Spleen (tissue), 11 donors: ENCODE measurements at regions not wholly inside any gene's neighbourhood (a gene's known extent, or its start where the extent isn't known, plus 50 kb on each side); places are given as distances from the start of the nearest gene placed in this dataset.

Source experiments
- DNase-seq: peaks from one replicate; pipeline ENCODE4 v3.0.0-alpha.2; 2020
- H3K27ac ChIP-seq, 8 donors: fragments of 200-600 bp; sonication (generic) in 7 of 8; 1 replicate in 4 of 8; 2 replicates in 4 of 8; pipeline versions ENCODE4 v1.5.0 to v1.8.0; 2016 to 2021; ENCODE audit warnings: inconsistent platforms in 4 of 8, mild to moderate bottlenecking in 4 of 8, moderate library complexity in 1 of 8
- H3K27me3 ChIP-seq, 7 donors: fragments of 200-600 bp; sonication (generic) in 6 of 7; replicated peaks in 1 of 7; 1 replicate in 4 of 7; 2 replicates in 3 of 7; pipeline versions ENCODE4 v1.5.0 to v1.8.0; 2016 to 2021; ENCODE audit warnings: inconsistent platforms in 3 of 7, mild to moderate bottlenecking in 1 of 7
- H3K36me3 ChIP-seq, 6 donors: fragments of 200-600 bp; sonication (generic) in 5 of 6; 1 replicate in 4 of 6; 2 replicates in 2 of 6; pipeline versions ENCODE4 v1.5.0 to v1.8.0; 2016 to 2021; ENCODE audit warnings: inconsistent platforms in 2 of 6
- H3K4me1 ChIP-seq, 6 donors: fragments of 200-600 bp; sonication (generic) in 5 of 6; 1 replicate in 3 of 6; 2 replicates in 3 of 6; pipeline versions ENCODE4 v1.5.0 to v1.8.0; 2016 to 2021; ENCODE audit warnings: inconsistent platforms in 3 of 6
- H3K4me3 ChIP-seq, 8 donors: fragments of 200-600 bp; sonication (generic) in 7 of 8; 1 replicate in 4 of 8; 2 replicates in 4 of 8; pipeline versions ENCODE4 v1.5.0 to v1.8.0; 2016 to 2021; ENCODE audit warnings: inconsistent platforms in 4 of 8, mild to moderate bottlenecking in 4 of 8, moderate library complexity in 2 of 8
- H3K9me3 ChIP-seq, 8 donors: fragments of 200-600 bp; sonication (generic) in 7 of 8; 1 replicate in 4 of 8; 2 replicates in 4 of 8; pipeline versions ENCODE4 v1.5.0 to v1.8.0; 2016 to 2021; ENCODE audit warnings: inconsistent platforms in 4 of 8
- POLR2A ChIP-seq, 3 donors: fragments of 450-650 bp; IDR thresholded peaks; one replicate each; pipeline ENCODE4 v1.5.1; 2017; ENCODE audit warnings: antibody characterized with exemption in 3 of 3, mild to moderate bottlenecking in 1 of 3
- POLR2AphosphoS5 ChIP-seq, 3 donors: sonication (generic); formaldehyde crosslinking; IDR thresholded peaks; one replicate each; pipeline ENCODE4 v1.5.1; 2017; ENCODE audit warnings: antibody characterized with exemption in 3 of 3
- WGBS, 5 donors: extraction: QIAGEN DNeasy Blood & Tissue Kit in 3 of 5; methylation state at CpG; one replicate each; pipeline versions ENCODE4 v1.1.5 to v1.1.7; 2013 to 2018; 5-methylcytosine and 5-hydroxymethylcytosine counted together
- intact Hi-C: fragments of 100-400 bp; cut with DNase I; formaldehyde crosslinking; loops from one replicate; pipeline ENCODE4 v1.15.0; 2023; ENCODE audit warnings: low total_unique reads
- TF ChIP-seq, protein P1 (sequence below), 11 experiments: fragments of 200-600 bp in 7 of 11; fragments of 450-650 bp in 4 of 11; sonication (generic) in 4 of 11; IDR thresholded peaks in 8 of 11; conservative IDR thresholded peaks in 3 of 11; 1 replicate in 7 of 11; 2 replicates in 4 of 11; pipeline versions ENCODE4 v1.4.0 to v1.8.0; 2016 to 2021; ENCODE audit warnings: antibody characterized with exemption in 11 of 11, inconsistent platforms in 4 of 11, mild to moderate bottlenecking in 1 of 11
- donor health status: healthy with polysubstance abuse.
- donor health status: DM: no; HTN: no; CAD: no; lungs with moderate emphysema.
- donor health status: DM: no; HTN: no; CAD: no.
- donor health status: Bipolar disorder and iron deficiency.
- donor health status: healthy.
- donor health status: DM: no; HTN: no; CAD: no.
- donor health status: DM: yes; HTN: yes; CAD: no.

DNA sequence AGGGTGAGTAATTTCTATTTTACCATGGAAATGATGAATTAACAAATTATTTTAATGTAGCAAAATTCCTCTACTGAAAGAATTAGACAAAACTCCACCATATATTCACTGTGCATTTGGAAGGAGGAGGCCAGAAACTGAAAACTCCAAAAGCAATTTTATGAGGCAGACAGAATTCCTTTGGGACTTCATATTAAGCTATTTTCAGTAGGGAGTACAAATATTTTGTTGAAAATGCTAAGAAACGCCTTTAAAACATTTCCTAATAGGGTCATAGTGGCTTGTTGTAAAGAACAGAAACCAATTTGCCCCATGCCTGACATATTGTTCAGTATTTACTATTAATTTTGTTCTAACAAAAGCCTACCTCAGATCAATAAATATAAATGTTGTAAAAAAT is 117.8 kb downstream of the TES start:
- TF ChIP-seq POLR2AphosphoS5 (IDR thresholded peaks at IDR 0.05) (no peak), POLR2A (IDR thresholded peaks at IDR 0.05) (no peak)
- TF ChIP-seq, protein P1, sequence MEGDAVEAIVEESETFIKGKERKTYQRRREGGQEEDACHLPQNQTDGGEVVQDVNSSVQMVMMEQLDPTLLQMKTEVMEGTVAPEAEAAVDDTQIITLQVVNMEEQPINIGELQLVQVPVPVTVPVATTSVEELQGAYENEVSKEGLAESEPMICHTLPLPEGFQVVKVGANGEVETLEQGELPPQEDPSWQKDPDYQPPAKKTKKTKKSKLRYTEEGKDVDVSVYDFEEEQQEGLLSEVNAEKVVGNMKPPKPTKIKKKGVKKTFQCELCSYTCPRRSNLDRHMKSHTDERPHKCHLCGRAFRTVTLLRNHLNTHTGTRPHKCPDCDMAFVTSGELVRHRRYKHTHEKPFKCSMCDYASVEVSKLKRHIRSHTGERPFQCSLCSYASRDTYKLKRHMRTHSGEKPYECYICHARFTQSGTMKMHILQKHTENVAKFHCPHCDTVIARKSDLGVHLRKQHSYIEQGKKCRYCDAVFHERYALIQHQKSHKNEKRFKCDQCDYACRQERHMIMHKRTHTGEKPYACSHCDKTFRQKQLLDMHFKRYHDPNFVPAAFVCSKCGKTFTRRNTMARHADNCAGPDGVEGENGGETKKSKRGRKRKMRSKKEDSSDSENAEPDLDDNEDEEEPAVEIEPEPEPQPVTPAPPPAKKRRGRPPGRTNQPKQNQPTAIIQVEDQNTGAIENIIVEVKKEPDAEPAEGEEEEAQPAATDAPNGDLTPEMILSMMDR (IDR thresholded peaks at IDR 0.05 in 8 of 11, conservative IDR thresholded peaks at IDR 0.05 in 3 of 11): no peak
- no peaks in the 10 kb centered on the region for H3K27me3 ChIP-seq
- WGBS, 5 donors: 52 to 80% (median 66%) methylated on average over 1 of the region's 1 CpG
- intact Hi-C loops: no loop called here
- H3K4me3 ChIP-seq: no peak overlapping the region
- no peaks in the 10 kb centered on the region for H3K9me3 ChIP-seq
- DNase-seq: no peak
- no peaks in the 10 kb centered on the region for H3K36me3 ChIP-seq
- H3K4me1 ChIP-seq: no peaks in the 10 kb centered on the region
- H3K27ac ChIP-seq: peak overlapping the region in 1 of 8 donors; percentile 12

DNA sequence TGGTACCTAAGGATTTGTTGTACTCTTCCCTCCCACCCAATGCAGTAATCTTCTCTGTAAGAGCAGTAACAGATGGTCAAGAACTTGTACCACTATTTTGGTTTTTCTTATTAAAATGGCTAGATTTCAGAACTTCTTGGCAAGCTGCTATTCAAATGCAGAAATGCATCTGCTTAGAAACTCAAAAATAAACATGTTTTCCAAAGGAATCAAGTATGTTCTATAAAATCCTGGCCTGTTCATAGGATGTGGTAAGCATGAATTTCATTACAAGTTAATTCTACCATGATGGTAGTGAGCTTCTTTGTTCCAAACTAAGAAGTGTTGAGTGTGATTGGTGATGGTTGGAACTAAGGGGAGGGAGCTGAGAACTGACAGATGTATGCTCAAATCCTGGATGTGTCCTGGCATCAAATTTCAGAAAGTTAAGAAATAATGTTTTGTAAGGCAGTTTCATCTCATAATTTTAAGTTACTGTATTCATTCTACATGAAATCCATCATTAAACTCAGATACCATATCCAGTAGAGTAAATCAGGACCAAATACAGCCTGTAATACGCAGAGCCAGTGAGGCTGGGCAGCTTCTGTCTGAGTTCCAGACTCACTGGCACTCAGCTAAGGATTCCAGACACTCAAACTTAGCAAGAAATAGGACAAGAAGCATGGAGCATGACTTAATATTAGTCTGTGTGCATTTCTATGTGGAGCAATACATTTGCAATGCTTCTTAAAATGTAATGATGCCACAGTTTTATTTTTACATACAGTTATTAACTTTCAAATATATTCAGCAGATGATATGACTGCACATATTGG is 119.6 kb downstream of the TES start:
- no peak for TF ChIP-seq POLR2A (IDR thresholded peaks at IDR 0.05)
- TF ChIP-seq, protein P1 (IDR thresholded peaks at IDR 0.05 in 8 of 11, conservative IDR thresholded peaks at IDR 0.05 in 3 of 11): no peak
- no peak for TF ChIP-seq POLR2AphosphoS5 (IDR thresholded peaks at IDR 0.05)
- Histone ChIP-seq H3K36me3 (no peaks in the 10 kb centered on the region), H3K27me3 (no peaks in the 10 kb centered on the region), H3K9me3 (no peaks in the 10 kb centered on the region), H3K4me3 (no peak overlapping the region), H3K4me1 (no peaks in the 10 kb centered on the region), H3K27ac (no peak overlapping the region)
- DNase-seq: no peak
- intact Hi-C loops: no loop called here
- WGBS, 5 donors: 70 to 88% (median 86%) methylated on average over 1 of the region's 1 CpG

GRCh38 chr7:116331020-116331419 is 120.7 kb downstream of the TES start:
- Histone ChIP-seq H3K36me3 (no peaks in the 10 kb centered on the region), H3K27me3 (no peaks in the 10 kb centered on the region), H3K4me1 (no peaks in the 10 kb centered on the region), H3K4me3 (no peak overlapping the region), H3K9me3 (no peaks in the 10 kb centered on the region), H3K27ac (no peak overlapping the region)
- no peak for DNase-seq
- intact Hi-C loops: no loop called here
- TF ChIP-seq POLR2AphosphoS5 (IDR thresholded peaks at IDR 0.05) (no peak), POLR2A (IDR thresholded peaks at IDR 0.05) (no peak)

DNA sequence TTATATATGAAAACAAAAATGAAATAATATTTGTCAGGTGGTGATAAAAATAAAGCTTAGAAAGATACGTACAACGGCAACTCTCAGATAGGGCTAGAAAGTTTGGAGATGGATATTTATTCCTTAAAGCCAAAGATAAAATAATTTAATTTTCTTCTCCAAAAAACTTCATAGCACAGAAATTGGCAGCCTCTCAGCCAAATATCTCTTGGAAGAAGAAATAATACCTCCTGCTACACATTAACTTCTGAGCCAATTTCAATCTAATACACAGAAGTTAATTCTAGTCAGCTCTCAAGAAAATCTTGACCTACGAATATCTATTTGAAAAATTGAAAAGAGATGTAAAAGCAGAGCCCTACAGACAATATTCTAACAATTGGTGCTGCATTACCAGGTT is 122.4 kb downstream of the TES start:
- Histone ChIP-seq H3K36me3 (no peaks in the 10 kb centered on the region), H3K4me1 (no peaks in the 10 kb centered on the region), H3K9me3 (no peaks in the 10 kb centered on the region), H3K27me3 (no peaks in the 10 kb centered on the region), H3K27ac (no peak overlapping the region), H3K4me3 (no peak overlapping the region)
- no peak for DNase-seq
- 89 to 97% (median 94%) methylated on average over 3 of the region's 3 CpGs for WGBS, 5 donors
- intact Hi-C loops: no loop called here
- TF ChIP-seq, protein P1 (IDR thresholded peaks at IDR 0.05 in 8 of 11, conservative IDR thresholded peaks at IDR 0.05 in 3 of 11): no peak
- no peak for TF ChIP-seq POLR2AphosphoS5 (IDR thresholded peaks at IDR 0.05)
- TF ChIP-seq POLR2A (IDR thresholded peaks at IDR 0.05): no peak
